ENCODE measurements at regions not wholly inside any gene's neighbourhood (a gene's known extent, or its start where the extent isn't known, plus 50 kb on each side); places are given as distances from the start of the nearest gene placed in this dataset.

GRCh38 chr5:34499001-34499734 lies 157.0 kb upstream of the RAI14 start:
- Mint-ChIP-seq H3K27ac (no peak overlapping the region), H3K27me3 (peaks cover 9% of the 10 kb centered on the region), H3K9me3 (no peaks in the 10 kb centered on the region), H3K36me3 (no peaks in the 10 kb centered on the region), H3K4me3 (no peak overlapping the region), H3K4me1 (peaks cover 7% of the 10 kb centered on the region)
- CTCF ChIA-PET, result interaction anchor here (0.6 to 2.7 kb wide), 2 partner anchors 13 to 88 kb away, joined by 3 to 15 read pairs; no protein-coding TSS in a partner anchor
- DNase-seq, result no peak

- CTCF ChIA-PET, result interaction anchor here (0.6 to 2.7 kb wide), 4 partner anchors 15 to 86 kb away, joined by 3 to 15 read pairs (median 3); no protein-coding TSS in a partner anchor
- no peak for DNase-seq
These were observed 155.8 kb upstream of the RAI14 start for GRCh38 chr5:34500236-34500847.

GRCh38 chr5:34501016-34501415 lies 155.1 kb upstream of the RAI14 start:
- peaks cover 7% of the 10 kb centered on the region for H3K4me1 Mint-ChIP-seq
- H3K9me3 Mint-ChIP-seq, result no peaks in the 10 kb centered on the region
- CTCF ChIA-PET, result interaction anchor here (0.8 to 2.7 kb wide), 4 partner anchors 15 to 48 kb away, joined by 3 to 15 read pairs (median 3); no protein-coding TSS in a partner anchor
- peaks cover 16% of the 10 kb centered on the region for H3K27me3 Mint-ChIP-seq
- H3K4me3 Mint-ChIP-seq, result no peak overlapping the region
- DNase-seq, result no peak
- H3K36me3 Mint-ChIP-seq, result no peaks in the 10 kb centered on the region
- no peak overlapping the region for H3K27ac Mint-ChIP-seq

More at GRCh38 chr5:34500236-34500847, 155.8 kb upstream of the RAI14 start:
- Mint-ChIP-seq H3K9me3 (no peaks in the 10 kb centered on the region), H3K27me3 (peaks cover 16% of the 10 kb centered on the region), H3K4me1 (peaks cover 7% of the 10 kb centered on the region), H3K36me3 (no peaks in the 10 kb centered on the region), H3K27ac (no peak overlapping the region), H3K4me3 (no peak overlapping the region)

GRCh38 chr5:34501840-34502239 lies 154.3 kb upstream of the RAI14 start:
- Mint-ChIP-seq H3K27me3 (peaks cover 14% of the 10 kb centered on the region), H3K36me3 (no peaks in the 10 kb centered on the region), H3K9me3 (no peaks in the 10 kb centered on the region), H3K27ac (no peak overlapping the region), H3K4me1 (peaks cover 7% of the 10 kb centered on the region), H3K4me3 (no peak overlapping the region)
- DNase-seq, result no peak
- CTCF ChIA-PET, result interaction anchor here (1.0 to 2.7 kb wide), 2 partner anchors 16 to 22 kb away, joined by 3 to 15 read pairs; no protein-coding TSS in a partner anchor

- H3K4me1 Mint-ChIP-seq, result peaks cover 7% of the 10 kb centered on the region
- H3K4me3 Mint-ChIP-seq, result no peak overlapping the region
- H3K27me3 Mint-ChIP-seq, result peaks cover 14% of the 10 kb centered on the region
- H3K36me3 Mint-ChIP-seq, result no peaks in the 10 kb centered on the region
- DNase-seq, result no peak
- H3K9me3 Mint-ChIP-seq, result no peaks in the 10 kb centered on the region
- no peak overlapping the region for H3K27ac Mint-ChIP-seq
- CTCF ChIA-PET, result no interaction called here
These were observed 153.5 kb upstream of the RAI14 start for GRCh38 chr5:34502581-34502980.

GRCh38 chr5:34503379-34504253 lies 152.5 kb upstream of the RAI14 start:
- Mint-ChIP-seq H3K36me3 (no peaks in the 10 kb centered on the region), H3K9me3 (no peaks in the 10 kb centered on the region), H3K27ac (no peak overlapping the region), H3K4me3 (no peak overlapping the region), H3K4me1 (peaks cover 7% of the 10 kb centered on the region), H3K27me3 (peaks cover 22% of the 10 kb centered on the region)
- no peak for DNase-seq
- CTCF ChIA-PET, result no interaction called here

- H3K36me3 Mint-ChIP-seq, result no peaks in the 10 kb centered on the region
- no peaks in the 10 kb centered on the region for H3K9me3 Mint-ChIP-seq
- H3K4me1 Mint-ChIP-seq, result no peaks in the 10 kb centered on the region
- DNase-seq, result no peak
- peaks cover 22% of the 10 kb centered on the region for H3K27me3 Mint-ChIP-seq
- no peak overlapping the region for H3K27ac Mint-ChIP-seq
- CTCF ChIA-PET, result interaction anchor here (0.6 kb wide), 1 partner anchor 1255 kb away, joined by 3 read pairs; no protein-coding TSS in a partner anchor
- no peak overlapping the region for H3K4me3 Mint-ChIP-seq
These were observed 151.2 kb upstream of the RAI14 start for GRCh38 chr5:34504967-34505366.

GRCh38 chr5:34505731-34506130 lies 150.4 kb upstream of the RAI14 start:
- Mint-ChIP-seq H3K4me1 (no peaks in the 10 kb centered on the region), H3K36me3 (no peaks in the 10 kb centered on the region), H3K9me3 (no peaks in the 10 kb centered on the region), H3K27ac (no peak overlapping the region), H3K27me3 (peaks cover 22% of the 10 kb centered on the region), H3K4me3 (no peak overlapping the region)
- no peak for DNase-seq
- CTCF ChIA-PET, result interaction anchor here (1.1 kb wide), 1 partner anchor 18 kb away, joined by 3 read pairs; no protein-coding TSS in a partner anchor

- H3K4me1 Mint-ChIP-seq, result no peaks in the 10 kb centered on the region
- DNase-seq, result no peak
- H3K36me3 Mint-ChIP-seq, result no peaks in the 10 kb centered on the region
- H3K27ac Mint-ChIP-seq, result no peak overlapping the region
- H3K4me3 Mint-ChIP-seq, result no peak overlapping the region
- CTCF ChIA-PET, result no interaction called here
- H3K9me3 Mint-ChIP-seq, result no peaks in the 10 kb centered on the region
- peaks cover 21% of the 10 kb centered on the region for H3K27me3 Mint-ChIP-seq
These were observed 148.2 kb upstream of the RAI14 start for GRCh38 chr5:34507933-34508332.

GRCh38 chr5:34509392-34509791 lies 146.7 kb upstream of the RAI14 start:
- Mint-ChIP-seq H3K4me3 (no peak overlapping the region), H3K36me3 (no peaks in the 10 kb centered on the region), H3K27me3 (peaks cover 20% of the 10 kb centered on the region), H3K27ac (no peak overlapping the region), H3K4me1 (no peaks in the 10 kb centered on the region), H3K9me3 (no peaks in the 10 kb centered on the region)
- DNase-seq, result no peak
- CTCF ChIA-PET, result no interaction called here

GRCh38 chr5:34510002-34510401 lies 146.1 kb upstream of the RAI14 start:
- Mint-ChIP-seq H3K27ac (no peak overlapping the region), H3K4me3 (no peak overlapping the region), H3K27me3 (peaks cover 15% of the 10 kb centered on the region), H3K4me1 (no peaks in the 10 kb centered on the region), H3K9me3 (no peaks in the 10 kb centered on the region), H3K36me3 (no peaks in the 10 kb centered on the region)
- no peak for DNase-seq
- CTCF ChIA-PET, result no interaction called here

GRCh38 chr5:34511063-34511462 lies 145.1 kb upstream of the RAI14 start:
- H3K9me3 Mint-ChIP-seq, result no peaks in the 10 kb centered on the region
- peaks cover 11% of the 10 kb centered on the region for H3K27me3 Mint-ChIP-seq
- no peaks in the 10 kb centered on the region for H3K36me3 Mint-ChIP-seq
- no peaks in the 10 kb centered on the region for H3K4me1 Mint-ChIP-seq
- no peak overlapping the region for H3K4me3 Mint-ChIP-seq
- DNase-seq, result no peak
- CTCF ChIA-PET, result interaction anchor here (1.0 to 1.4 kb wide), 2 partner anchors 12 to 24 kb away, joined by 3 to 5 read pairs; no protein-coding TSS in a partner anchor
- no peak overlapping the region for H3K27ac Mint-ChIP-seq

- H3K27ac Mint-ChIP-seq, result no peak overlapping the region
These were observed 144.6 kb upstream of the RAI14 start for GRCh38 chr5:34511481-34511880.

GRCh38 chr5:34511915-34512314 lies 144.2 kb upstream of the RAI14 start:
- H3K36me3 Mint-ChIP-seq, result no peaks in the 10 kb centered on the region
- DNase-seq, result no peak
- peaks cover 17% of the 10 kb centered on the region for H3K27me3 Mint-ChIP-seq
- CTCF ChIA-PET, result interaction anchor here (0.9 to 1.4 kb wide), 2 partner anchors 12 to 27 kb away, joined by 3 to 5 read pairs; no protein-coding TSS in a partner anchor
- H3K4me1 Mint-ChIP-seq, result no peaks in the 10 kb centered on the region
- no peaks in the 10 kb centered on the region for H3K9me3 Mint-ChIP-seq
- H3K4me3 Mint-ChIP-seq, result no peak overlapping the region
- no peak overlapping the region for H3K27ac Mint-ChIP-seq

More at GRCh38 chr5:34511481-34511880, 144.6 kb upstream of the RAI14 start:
- H3K4me3 Mint-ChIP-seq, result no peak overlapping the region
- no peaks in the 10 kb centered on the region for H3K36me3 Mint-ChIP-seq
- peaks cover 13% of the 10 kb centered on the region for H3K27me3 Mint-ChIP-seq
- H3K9me3 Mint-ChIP-seq, result no peaks in the 10 kb centered on the region
- DNase-seq, result no peak
- CTCF ChIA-PET, result interaction anchor here (0.9 to 1.4 kb wide), 3 partner anchors 12 to 27 kb away, joined by 3 to 5 read pairs (median 3); no protein-coding TSS in a partner anchor
- H3K4me1 Mint-ChIP-seq, result no peaks in the 10 kb centered on the region
